NCI-H524 (cell line): ENCODE measurements at regions not wholly inside any gene's neighbourhood (a gene's known extent, or its start where the extent isn't known, plus 50 kb on each side); places are given as distances from the start of the nearest gene placed in this dataset.

Experiments used
- DNase-seq, 2 experiments: peaks; one replicate each; lab custom pipeline; 2025; lab: John Stamatoyannopoulos, UW

DNA sequence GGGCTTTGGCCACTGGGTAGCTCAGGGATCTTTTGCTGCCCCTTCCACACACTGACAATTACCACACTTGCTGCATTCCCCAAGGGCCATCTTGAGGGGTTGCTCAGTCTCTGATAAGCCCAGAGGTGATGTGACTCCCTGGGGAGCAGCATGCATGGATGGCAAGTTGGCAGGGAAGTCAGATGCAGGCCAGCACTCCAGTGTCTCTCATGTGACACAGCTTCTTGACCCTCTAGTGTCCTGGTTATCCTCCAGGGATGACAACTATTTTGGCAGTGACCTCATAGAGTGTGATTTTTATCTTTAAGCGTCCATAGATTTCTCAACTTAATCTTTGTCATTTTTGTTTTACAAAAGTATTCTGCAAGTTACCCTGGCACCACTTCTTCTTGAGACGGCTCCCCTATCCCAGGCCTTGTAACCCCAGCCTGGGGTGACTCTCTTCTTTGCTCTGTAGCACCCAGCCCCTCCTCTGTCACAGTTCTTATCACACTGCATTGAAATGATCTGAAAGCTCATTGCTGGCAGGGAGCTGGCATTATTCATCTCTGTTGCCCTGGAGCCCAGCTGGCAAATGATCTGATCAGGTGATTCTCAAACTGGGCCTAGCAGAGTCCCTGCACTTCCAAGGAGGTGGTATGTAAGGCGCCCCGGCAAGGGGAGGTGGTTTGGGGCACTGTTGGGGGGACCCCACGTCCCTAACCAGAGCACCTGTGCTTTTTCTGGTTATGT lies 72.6 kb downstream of the TENT5C start:
- DNase-seq: no peak

DNA sequence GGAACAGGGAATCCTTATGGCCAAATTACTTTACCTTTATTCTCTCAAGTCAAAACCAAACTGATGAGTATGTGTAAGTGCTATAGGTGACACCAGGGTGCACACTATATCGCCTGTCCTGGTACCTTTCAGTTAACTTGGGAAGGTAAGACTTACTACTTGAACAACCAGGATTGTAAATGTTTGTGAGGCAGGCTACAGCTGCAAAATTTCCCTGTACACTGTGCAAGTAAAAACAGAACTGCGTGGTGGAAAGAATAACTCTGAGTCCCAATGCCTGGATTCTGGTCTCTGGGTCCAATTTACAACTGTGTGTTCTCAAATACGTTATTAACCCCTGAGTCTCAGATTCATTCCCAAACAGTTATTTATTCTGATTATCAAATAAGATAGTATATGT lies 73.5 kb downstream of the TENT5C start:
- DNase-seq: no peak

GRCh38 chr1:117679868-117680267 lies 74.0 kb downstream of the TENT5C start:
- DNase-seq: no peak

GRCh38 chr1:117680316-117681002 lies 74.6 kb downstream of the TENT5C start:
- DNase-seq: no peak

- DNase-seq: no peak
Observed at GRCh38 chr1:117681093-117681900, 75.4 kb downstream of the TENT5C start.

GRCh38 chr1:117681901-117682250 lies 76.0 kb downstream of the TENT5C start:
- DNase-seq: no peak

GRCh38 chr1:117682372-117682771 lies 76.5 kb downstream of the TENT5C start:
- no peak for DNase-seq

- DNase-seq: no peak
Observed at GRCh38 chr1:117683571-117684285, 77.9 kb downstream of the TENT5C start.

GRCh38 chr1:117685936-117686806 lies 80.3 kb downstream of the TENT5C start:
- DNase-seq: no peak

DNA sequence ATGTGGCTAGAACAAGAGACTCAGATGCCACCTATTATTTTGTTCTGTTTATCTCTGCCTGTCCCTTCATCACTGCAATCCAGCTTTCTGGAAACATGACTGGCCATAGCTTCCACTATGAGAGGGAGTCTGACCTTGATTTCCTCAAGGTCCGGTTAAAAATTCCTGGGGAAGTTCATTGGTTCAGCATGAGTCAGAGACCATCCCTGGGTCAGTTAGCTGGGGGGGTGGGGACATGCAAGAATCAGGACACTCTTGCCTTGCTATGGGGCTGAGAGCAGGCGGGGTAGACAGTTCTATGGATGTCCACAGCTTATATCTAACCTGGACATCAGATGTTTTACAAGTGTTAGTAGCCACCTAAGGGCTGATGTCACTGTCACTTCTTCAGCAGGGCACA lies 81.1 kb downstream of the TENT5C start:
- DNase-seq: no peak

- no peak for DNase-seq
Observed at GRCh38 chr1:117689997-117690625, 84.3 kb downstream of the TENT5C start.

GRCh38 chr1:117691942-117692341 lies 86.1 kb downstream of the TENT5C start:
- no peak for DNase-seq

DNA sequence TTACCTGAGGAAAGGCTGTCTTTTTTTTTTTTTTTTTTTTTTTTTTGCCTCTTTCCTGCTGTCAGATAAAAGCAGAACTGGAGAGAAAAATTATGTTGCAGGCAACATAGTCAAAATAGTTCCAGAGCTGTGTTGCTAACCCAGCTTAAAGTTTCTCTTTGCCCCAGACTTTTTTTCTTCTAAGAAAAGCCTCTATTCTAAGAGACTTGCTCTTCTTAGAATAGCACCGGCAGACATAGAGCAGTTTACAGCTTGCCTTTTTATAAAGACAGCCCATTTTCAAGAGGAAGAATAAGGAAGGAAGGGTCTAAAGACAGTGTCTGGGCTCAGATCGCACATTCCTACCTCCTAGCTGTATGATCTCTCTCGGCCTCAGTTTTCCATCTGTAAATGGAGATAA lies 88.7 kb downstream of the TENT5C start:
- no peak for DNase-seq

DNA sequence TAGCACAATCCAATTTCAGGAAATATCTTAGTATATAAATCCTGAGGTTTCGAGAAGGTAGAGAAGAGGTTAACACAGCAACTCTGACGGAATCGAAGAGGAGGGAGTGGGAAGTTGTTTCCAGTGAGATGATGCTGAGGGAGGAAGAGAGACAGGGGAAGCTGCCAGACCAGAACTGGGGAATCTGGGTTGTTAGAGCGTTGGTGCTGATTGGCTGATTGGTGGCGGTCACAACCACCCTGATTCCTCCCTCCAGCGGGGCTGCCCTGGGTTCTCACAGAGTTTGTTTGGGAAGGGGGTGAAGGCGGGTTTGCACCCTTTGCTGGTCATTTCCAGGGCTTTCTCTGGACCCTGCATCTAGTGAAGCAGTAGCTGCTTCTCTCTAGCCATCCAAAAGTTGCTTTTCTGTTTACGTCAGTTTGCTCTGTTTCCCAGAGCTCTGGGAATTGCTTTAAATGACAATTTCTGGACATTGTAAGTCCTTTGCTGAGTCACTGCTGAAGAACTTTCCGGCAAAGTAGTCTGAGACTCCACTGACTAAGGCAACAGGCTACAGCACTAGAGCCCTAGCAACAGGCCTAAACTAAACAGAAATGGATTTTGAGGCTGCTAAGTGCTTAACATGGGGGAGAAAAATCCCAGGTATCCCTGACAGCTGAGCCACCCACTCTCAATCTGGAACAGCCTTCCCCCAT lies 90.1 kb downstream of the TENT5C start:
- no peak for DNase-seq

- DNase-seq: no peak
Observed at GRCh38 chr1:117696561-117696960, 90.7 kb downstream of the TENT5C start.

GRCh38 chr1:117697220-117697781 lies 91.5 kb downstream of the TENT5C start:
- no peak for DNase-seq

DNA sequence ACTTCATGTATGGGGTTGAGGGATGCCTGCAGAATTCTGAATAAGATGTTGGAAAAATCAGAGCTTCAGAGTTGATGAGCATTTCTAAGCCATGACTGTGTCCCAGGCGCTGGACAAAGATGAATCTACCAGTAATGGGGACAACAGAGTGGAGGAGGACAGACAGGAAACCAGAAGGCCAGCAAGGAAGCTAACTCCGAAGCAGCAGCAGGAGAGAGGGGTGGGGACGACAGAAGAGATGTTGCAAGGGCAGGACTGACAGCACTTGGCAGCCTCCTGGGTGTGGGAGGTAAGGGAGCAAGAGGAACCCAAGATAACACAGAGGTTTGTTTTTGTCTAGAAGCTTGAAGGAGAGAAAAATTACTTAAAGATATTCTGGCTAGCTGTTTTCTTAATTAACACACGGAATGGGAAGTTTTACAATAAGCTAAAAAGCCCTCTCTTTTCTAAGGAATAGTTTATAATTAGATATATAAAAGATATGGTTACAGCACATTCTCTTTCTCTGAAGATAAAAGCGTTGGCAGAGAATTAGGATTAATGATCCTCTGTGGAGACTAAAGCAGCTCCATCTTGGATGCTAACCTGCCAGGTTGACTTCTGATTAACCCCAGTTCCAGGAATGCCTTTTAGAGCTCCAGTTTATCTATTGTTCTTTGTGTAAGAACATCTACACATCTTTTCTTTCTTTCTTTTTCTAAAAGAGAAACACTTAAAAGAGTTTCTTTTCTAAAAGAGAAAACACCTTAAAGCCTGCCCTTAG lies 92.7 kb downstream of the TENT5C start:
- DNase-seq: no peak

DNA sequence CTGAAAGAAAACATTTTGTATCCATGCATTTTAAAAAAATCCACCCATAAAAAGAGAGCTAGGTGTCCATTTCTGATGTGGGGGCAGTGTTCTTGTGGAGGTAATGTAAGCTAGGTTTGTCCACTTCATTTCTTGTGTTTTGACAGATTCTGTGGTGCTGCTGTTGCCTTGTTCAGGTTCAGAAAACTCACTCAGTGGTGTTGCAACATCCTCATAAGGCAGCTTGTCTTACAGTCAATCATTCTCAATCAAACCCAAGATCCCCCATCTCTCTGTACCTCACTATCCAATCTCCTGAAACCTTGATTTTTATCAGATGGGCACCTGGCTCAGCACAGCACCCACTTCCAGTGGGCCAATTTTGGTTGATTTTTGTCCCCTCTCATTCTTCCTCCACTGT lies 94.1 kb downstream of the TENT5C start:
- no peak for DNase-seq

DNA sequence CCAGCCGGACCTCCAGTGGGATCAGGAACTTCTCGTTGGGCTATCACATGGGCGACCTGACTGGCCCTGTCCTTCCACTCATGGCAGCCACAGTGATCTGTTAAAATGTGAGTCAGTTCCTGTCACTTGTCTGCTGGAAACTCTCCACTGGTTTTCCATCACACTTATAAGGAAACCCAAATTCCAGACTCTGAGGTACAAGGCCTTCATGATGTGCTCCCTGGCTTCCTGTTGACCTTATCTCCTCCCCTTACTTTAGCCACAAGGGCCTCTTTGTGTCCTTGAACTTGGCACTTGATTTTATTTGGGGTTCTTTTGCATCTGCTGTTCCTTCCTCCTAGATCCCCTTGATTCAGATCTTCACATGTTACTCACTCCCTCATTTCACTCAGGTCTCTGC lies 96.8 kb downstream of the TENT5C start:
- no peak for DNase-seq
